K562 (cell line): ENCODE measurements at regions not wholly inside any gene's neighbourhood (a gene's known extent, or its start where the extent isn't known, plus 50 kb on each side); places are given as distances from the start of the nearest gene placed in this dataset.

ENCODE experiments used
- ASH1L ChIP-seq: fragments of 450-650 bp; IDR thresholded peaks from 2 replicates; pipeline ENCODE4 v1.6.1; 2018; ENCODE audit warnings: borderline replicate concordance, mild to moderate bottlenecking, low read depth; ENCODE audit not compliant: partially characterized antibody
- CBX2 ChIP-seq: fragments of 200-600 bp; sonication (generic); IDR thresholded peaks from one replicate; pipeline ENCODE4 v1.6.1; 2012; ENCODE audit warnings: mild to moderate bottlenecking, low read length, inconsistent platforms; ENCODE audit not compliant: insufficient read depth, poor library complexity, severe bottlenecking
- CEBPB ChIP-seq: fragments of 450-650 bp; IDR thresholded peaks from 2 replicates; pipeline ENCODE4 v1.6.1; 2016; ENCODE audit warnings: missing genetic modification characterization, missing compliant biosample characterization
- FOXJ2 ChIP-seq: fragments of 200-800 bp; sonication (Bioruptor generic); IDR thresholded peaks from 2 replicates; pipeline ENCODE4 v1.6.1; 2016; ENCODE audit warnings: missing genetic modification characterization, missing compliant biosample characterization
- LCOR ChIP-seq: sonication (generic); formaldehyde crosslinking; IDR thresholded peaks from 2 replicates; pipeline ENCODE4 v1.8.0; 2022; ENCODE audit warnings: mild to moderate bottlenecking, missing genetic modification reagents
- POLR3A ChIP-seq: IDR thresholded peaks from 2 replicates; pipeline ENCODE4 v1.6.1; 2011; ENCODE audit warnings: borderline replicate concordance, mild to moderate bottlenecking, moderate library complexity; ENCODE audit not compliant: insufficient read length, insufficient read depth; ENCODE audit errors: extremely low read depth
- SIN3A ChIP-seq, 2 experiments: fragments of 150-350 bp in 1 of 2; IDR thresholded peaks; 2 replicates each; pipeline ENCODE4 v1.6.1; 2011 to 2016; ENCODE audit warnings: borderline replicate concordance in 2 of 2, low read depth in 2 of 2, low read length in 2 of 2, mild to moderate bottlenecking in 2 of 2, moderate library complexity in 2 of 2; ENCODE audit not compliant: control insufficient read depth in 1 of 2
- TRIM28 ChIP-seq: fragments of 450-650 bp; IDR thresholded peaks from 2 replicates; pipeline ENCODE4 v1.6.1; 2017
- ZNF561 ChIP-seq: fragments of 450-650 bp; formaldehyde crosslinking; conservative IDR thresholded peaks from 2 replicates; pipeline ENCODE4 v1.4.0; 2020; ENCODE audit warnings: mild to moderate bottlenecking, moderate library complexity
- ZZZ3 ChIP-seq: fragments of 450-650 bp; IDR thresholded peaks from 2 replicates; pipeline ENCODE4 v1.6.1; 2016; ENCODE audit warnings: antibody characterized with exemption, mild to moderate bottlenecking, moderate library complexity
- TF ChIP-seq, protein P1 (sequence below): fragments of 450-650 bp; IDR thresholded peaks from 2 replicates; pipeline ENCODE4 v1.6.1; 2017; ENCODE audit warnings: antibody characterized with exemption, mild to moderate bottlenecking
- TF ChIP-seq, protein P2 (sequence below): sonication (generic); formaldehyde crosslinking; IDR thresholded peaks from 2 replicates; pipeline ENCODE4 v1.8.0; 2023; ENCODE audit warnings: mild to moderate bottlenecking, missing genetic modification reagents
- TF ChIP-seq, protein P3 (sequence below), 3 experiments: fragments of 200-800 bp in 1 of 3; fragments of 250-450 bp in 1 of 3; fragments of 450-650 bp in 1 of 3; sonication (Bioruptor Pico) in 1 of 3; sonication (Bioruptor generic) in 1 of 3; formaldehyde crosslinking in 1 of 3; IDR thresholded peaks; 2 replicates each; pipeline versions ENCODE4 v1.6.1 to v1.8.0; 2016 to 2022; ENCODE audit warnings: mild to moderate bottlenecking in 2 of 3, missing genetic modification characterization in 2 of 3, missing compliant biosample characterization in 1 of 3, moderate library complexity in 1 of 3
- TF ChIP-seq, protein P4 (sequence below): fragments of 250-450 bp; sonication (Bioruptor Pico); IDR thresholded peaks from 2 replicates; pipeline ENCODE4 v1.6.1; 2021; ENCODE audit warnings: mild to moderate bottlenecking

DNA sequence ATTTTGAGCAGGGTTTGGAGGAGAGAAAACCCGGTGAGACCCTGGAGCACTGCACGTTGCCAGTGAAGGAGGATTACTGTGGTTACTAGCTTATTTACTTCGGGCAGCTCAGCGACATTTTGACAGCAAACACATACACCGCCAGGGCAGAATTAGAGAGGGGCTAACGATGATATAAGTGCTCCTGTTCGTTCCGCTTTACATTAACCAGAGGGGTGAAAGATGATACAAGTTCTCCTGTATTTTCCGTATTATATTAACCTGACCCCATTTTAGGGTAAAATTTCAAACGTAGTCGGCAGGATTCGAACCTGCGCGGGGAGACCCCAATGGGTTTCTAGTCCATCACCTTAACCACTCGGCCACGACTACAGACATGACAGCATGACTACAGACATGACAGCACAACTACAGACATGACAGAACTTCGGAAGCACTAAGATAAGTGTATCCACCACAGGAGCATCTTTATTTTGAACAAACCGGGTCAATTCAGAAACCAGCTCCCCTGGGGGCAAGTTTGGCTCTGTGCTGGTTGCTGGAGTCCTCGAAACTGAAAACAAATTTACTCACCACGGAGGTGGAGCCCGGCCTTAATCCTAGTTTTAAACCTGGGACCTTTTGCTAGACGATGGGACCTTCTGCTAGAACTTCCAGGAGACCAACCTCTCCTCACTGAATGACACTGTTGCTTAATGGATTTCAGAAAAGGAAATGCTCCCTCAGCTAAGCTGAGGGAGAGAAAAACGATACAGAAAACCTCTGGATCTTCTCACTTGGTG is 80.4 kb upstream of the ZNF184 start (continued):
- TF ChIP-seq, protein P1, sequence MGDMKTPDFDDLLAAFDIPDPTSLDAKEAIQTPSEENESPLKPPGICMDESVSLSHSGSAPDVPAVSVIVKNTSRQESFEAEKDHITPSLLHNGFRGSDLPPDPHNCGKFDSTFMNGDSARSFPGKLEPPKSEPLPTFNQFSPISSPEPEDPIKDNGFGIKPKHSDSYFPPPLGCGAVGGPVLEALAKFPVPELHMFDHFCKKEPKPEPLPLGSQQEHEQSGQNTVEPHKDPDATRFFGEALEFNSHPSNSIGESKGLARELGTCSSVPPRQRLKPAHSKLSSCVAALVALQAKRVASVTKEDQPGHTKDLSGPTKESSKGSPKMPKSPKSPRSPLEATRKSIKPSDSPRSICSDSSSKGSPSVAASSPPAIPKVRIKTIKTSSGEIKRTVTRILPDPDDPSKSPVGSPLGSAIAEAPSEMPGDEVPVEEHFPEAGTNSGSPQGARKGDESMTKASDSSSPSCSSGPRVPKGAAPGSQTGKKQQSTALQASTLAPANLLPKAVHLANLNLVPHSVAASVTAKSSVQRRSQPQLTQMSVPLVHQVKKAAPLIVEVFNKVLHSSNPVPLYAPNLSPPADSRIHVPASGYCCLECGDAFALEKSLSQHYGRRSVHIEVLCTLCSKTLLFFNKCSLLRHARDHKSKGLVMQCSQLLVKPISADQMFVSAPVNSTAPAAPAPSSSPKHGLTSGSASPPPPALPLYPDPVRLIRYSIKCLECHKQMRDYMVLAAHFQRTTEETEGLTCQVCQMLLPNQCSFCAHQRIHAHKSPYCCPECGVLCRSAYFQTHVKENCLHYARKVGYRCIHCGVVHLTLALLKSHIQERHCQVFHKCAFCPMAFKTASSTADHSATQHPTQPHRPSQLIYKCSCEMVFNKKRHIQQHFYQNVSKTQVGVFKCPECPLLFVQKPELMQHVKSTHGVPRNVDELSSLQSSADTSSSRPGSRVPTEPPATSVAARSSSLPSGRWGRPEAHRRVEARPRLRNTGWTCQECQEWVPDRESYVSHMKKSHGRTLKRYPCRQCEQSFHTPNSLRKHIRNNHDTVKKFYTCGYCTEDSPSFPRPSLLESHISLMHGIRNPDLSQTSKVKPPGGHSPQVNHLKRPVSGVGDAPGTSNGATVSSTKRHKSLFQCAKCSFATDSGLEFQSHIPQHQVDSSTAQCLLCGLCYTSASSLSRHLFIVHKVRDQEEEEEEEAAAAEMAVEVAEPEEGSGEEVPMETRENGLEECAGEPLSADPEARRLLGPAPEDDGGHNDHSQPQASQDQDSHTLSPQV: peak; percentile 86
- TF ChIP-seq, protein P2, sequence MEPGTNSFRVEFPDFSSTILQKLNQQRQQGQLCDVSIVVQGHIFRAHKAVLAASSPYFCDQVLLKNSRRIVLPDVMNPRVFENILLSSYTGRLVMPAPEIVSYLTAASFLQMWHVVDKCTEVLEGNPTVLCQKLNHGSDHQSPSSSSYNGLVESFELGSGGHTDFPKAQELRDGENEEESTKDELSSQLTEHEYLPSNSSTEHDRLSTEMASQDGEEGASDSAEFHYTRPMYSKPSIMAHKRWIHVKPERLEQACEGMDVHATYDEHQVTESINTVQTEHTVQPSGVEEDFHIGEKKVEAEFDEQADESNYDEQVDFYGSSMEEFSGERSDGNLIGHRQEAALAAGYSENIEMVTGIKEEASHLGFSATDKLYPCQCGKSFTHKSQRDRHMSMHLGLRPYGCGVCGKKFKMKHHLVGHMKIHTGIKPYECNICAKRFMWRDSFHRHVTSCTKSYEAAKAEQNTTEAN: 0 out of 2 replicates have a peak, but pooled peaks have one; percentile 66
- TF ChIP-seq, protein P3, sequence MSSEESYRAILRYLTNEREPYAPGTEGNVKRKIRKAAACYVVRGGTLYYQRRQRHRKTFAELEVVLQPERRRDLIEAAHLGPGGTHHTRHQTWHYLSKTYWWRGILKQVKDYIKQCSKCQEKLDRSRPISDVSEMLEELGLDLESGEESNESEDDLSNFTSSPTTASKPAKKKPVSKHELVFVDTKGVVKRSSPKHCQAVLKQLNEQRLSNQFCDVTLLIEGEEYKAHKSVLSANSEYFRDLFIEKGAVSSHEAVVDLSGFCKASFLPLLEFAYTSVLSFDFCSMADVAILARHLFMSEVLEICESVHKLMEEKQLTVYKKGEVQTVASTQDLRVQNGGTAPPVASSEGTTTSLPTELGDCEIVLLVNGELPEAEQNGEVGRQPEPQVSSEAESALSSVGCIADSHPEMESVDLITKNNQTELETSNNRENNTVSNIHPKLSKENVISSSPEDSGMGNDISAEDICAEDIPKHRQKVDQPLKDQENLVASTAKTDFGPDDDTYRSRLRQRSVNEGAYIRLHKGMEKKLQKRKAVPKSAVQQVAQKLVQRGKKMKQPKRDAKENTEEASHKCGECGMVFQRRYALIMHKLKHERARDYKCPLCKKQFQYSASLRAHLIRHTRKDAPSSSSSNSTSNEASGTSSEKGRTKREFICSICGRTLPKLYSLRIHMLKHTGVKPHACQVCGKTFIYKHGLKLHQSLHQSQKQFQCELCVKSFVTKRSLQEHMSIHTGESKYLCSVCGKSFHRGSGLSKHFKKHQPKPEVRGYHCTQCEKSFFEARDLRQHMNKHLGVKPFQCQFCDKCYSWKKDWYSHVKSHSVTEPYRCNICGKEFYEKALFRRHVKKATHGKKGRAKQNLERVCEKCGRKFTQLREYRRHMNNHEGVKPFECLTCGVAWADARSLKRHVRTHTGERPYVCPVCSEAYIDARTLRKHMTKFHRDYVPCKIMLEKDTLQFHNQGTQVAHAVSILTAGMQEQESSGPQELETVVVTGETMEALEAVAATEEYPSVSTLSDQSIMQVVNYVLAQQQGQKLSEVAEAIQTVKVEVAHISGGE (CRISPR knock-in tag; IDR thresholded peaks at IDR 0.05): 0 out of 6 replicates have a peak, but pooled peaks of 1 of the 3 experiments have one; percentile 13
- TF ChIP-seq ASH1L (no peak), LCOR (CRISPR knock-in tag) (peak; percentile 94), ZZZ3 (no peak), POLR3A (peak; percentile 97), FOXJ2 (tag) (peak; percentile 93), CEBPB (tag) (peak; percentile 46; the same call in 1 of the 2 replicates), SIN3A (IDR thresholded peaks at IDR 0.05; ENCODE audit: borderline replicate concordance in 2 of 2, control insufficient read depth in 1 of 2, low read depth in 2 of 2, low read length in 2 of 2) (0 out of 4 replicates have a peak, but pooled peaks of 1 of the 2 experiments have one; percentile 50), TRIM28 (peak; percentile 83), CBX2 (no peak), ZNF561 (CRISPR knock-in tag) (no peak)
- TF ChIP-seq, protein P4, sequence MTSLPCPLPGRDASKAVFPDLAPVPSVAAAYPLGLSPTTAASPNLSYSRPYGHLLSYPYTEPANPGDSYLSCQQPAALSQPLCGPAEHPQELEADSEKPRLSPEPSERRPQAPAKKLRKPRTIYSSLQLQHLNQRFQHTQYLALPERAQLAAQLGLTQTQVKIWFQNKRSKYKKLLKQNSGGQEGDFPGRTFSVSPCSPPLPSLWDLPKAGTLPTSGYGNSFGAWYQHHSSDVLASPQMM (CRISPR knock-in tag): no peak
